ENCODE measurements at regions not wholly inside any gene's neighbourhood (a gene's known extent, or its start where the extent isn't known, plus 50 kb on each side); places are given as distances from the start of the nearest gene placed in this dataset.

DNA sequence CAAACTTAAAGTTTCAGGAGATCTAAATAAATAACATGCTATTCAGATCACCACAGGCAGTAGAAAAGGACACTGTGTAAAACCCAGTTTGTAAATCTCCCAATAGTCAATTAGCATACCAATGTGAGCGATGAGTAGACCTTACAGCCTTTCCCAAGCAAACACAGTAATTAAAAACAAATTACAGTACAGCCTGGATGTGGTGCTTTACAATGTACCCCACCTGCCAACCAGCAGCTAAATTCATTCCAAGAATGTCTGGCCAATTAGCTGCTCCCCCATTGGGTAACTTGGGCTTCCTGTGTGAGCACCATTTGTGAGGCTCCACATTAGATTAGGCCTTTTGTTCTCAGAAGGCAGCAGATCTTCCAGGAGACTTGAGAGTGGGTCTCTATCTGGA, 635.0 kb downstream of the TBL1XR1 start:
- TF ChIP-seq, protein P1, sequence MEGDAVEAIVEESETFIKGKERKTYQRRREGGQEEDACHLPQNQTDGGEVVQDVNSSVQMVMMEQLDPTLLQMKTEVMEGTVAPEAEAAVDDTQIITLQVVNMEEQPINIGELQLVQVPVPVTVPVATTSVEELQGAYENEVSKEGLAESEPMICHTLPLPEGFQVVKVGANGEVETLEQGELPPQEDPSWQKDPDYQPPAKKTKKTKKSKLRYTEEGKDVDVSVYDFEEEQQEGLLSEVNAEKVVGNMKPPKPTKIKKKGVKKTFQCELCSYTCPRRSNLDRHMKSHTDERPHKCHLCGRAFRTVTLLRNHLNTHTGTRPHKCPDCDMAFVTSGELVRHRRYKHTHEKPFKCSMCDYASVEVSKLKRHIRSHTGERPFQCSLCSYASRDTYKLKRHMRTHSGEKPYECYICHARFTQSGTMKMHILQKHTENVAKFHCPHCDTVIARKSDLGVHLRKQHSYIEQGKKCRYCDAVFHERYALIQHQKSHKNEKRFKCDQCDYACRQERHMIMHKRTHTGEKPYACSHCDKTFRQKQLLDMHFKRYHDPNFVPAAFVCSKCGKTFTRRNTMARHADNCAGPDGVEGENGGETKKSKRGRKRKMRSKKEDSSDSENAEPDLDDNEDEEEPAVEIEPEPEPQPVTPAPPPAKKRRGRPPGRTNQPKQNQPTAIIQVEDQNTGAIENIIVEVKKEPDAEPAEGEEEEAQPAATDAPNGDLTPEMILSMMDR (IDR thresholded peaks at IDR 0.05), result no peak
- TF ChIP-seq POLR2A (IDR thresholded peaks at IDR 0.05), result no peak

Data from thyroid gland (tissue), 4 donors.